HG03565 (cell line): ENCODE measurements at regions not wholly inside any gene's neighbourhood (a gene's known extent, or its start where the extent isn't known, plus 50 kb on each side); places are given as distances from the start of the nearest gene placed in this dataset.

ENCODE experiments used
- ATAC-seq: cut with Tn5 transposase; IDR thresholded peaks from one replicate; pipeline ENCODE4 v1.9.1; 2021; ENCODE audit warnings: mild to moderate bottlenecking, moderate library complexity; ENCODE audit not compliant: unreplicated experiment

- no peak for ATAC-seq
Measured at GRCh38 chr18:33960417-33960816, 264.3 kb downstream of the NOL4 start.

- ATAC-seq = no peak
Measured at GRCh38 chr18:33959609-33960008, 265.1 kb downstream of the NOL4 start.

GRCh38 chr18:33957707-33958106 is 267.0 kb downstream of the NOL4 start:
- no peak for ATAC-seq

GRCh38 chr18:33951031-33951430 is 273.7 kb downstream of the NOL4 start:
- ATAC-seq = no peak

GRCh38 chr18:33946336-33946735 is 278.4 kb downstream of the NOL4 start:
- no peak for ATAC-seq

- no peak for ATAC-seq
Measured at GRCh38 chr18:33944493-33944892, 280.2 kb downstream of the NOL4 start.

GRCh38 chr18:33937270-33937816 is 287.4 kb downstream of the NOL4 start:
- no peak for ATAC-seq

- ATAC-seq = no peak
Measured at GRCh38 chr18:33934258-33934657, 290.5 kb downstream of the NOL4 start.

GRCh38 chr18:33928231-33928630 is 296.5 kb downstream of the NOL4 start:
- ATAC-seq = no peak

- ATAC-seq = no peak
Measured at GRCh38 chr18:33924576-33924975, 300.1 kb downstream of the NOL4 start.

- ATAC-seq = no peak
Measured at GRCh38 chr18:33923980-33924379, 300.7 kb downstream of the NOL4 start.

- ATAC-seq = no peak
Measured at GRCh38 chr18:33918571-33918970, 306.1 kb downstream of the NOL4 start.

GRCh38 chr18:33916200-33916599 is 308.5 kb downstream of the NOL4 start:
- no peak for ATAC-seq

GRCh38 chr18:33914399-33914798 is 310.3 kb downstream of the NOL4 start:
- ATAC-seq = no peak

- no peak for ATAC-seq
Measured at GRCh38 chr18:33906046-33906445, 318.7 kb downstream of the NOL4 start.

GRCh38 chr18:33901894-33902512 is 322.7 kb downstream of the NOL4 start:
- ATAC-seq = no peak

- no peak for ATAC-seq
Measured at GRCh38 chr18:33900638-33901037, 322.6 kb downstream of the ASXL3 start.

- no peak for ATAC-seq
Measured at GRCh38 chr18:33898427-33898826, 320.4 kb downstream of the ASXL3 start.

- no peak for ATAC-seq
Measured at GRCh38 chr18:33878213-33878612, 300.2 kb downstream of the ASXL3 start.

- ATAC-seq = no peak
Measured at GRCh38 chr18:33875029-33875565, 297.1 kb downstream of the ASXL3 start.

GRCh38 chr18:33873112-33873511 is 295.1 kb downstream of the ASXL3 start:
- no peak for ATAC-seq

GRCh38 chr18:33871363-33872025 is 293.5 kb downstream of the ASXL3 start:
- ATAC-seq = no peak
